GM23338 (cell line): ENCODE measurements at regions not wholly inside any gene's neighbourhood (a gene's known extent, or its start where the extent isn't known, plus 50 kb on each side); places are given as distances from the start of the nearest gene placed in this dataset.

Experiments
- ATAC-seq: fragments of 200-7000 bp; cut with Tn5 transposase; 3 replicates; pipeline ENCODE4 v1.9.1; 2020
- DNase-seq: peaks from one replicate; pipeline ENCODE4 v3.0.0-alpha.2; 2015; ENCODE audit warnings: low spot score
- H2AFZ ChIP-seq: fragments of 200-600 bp; sonication (generic); 2 replicates; pipeline ENCODE4 v1.8.0; 2016; ENCODE audit warnings: antibody characterized with exemption, mild to moderate bottlenecking, moderate library complexity
- H3F3A ChIP-seq: fragments of 200-600 bp; sonication (generic); replicated peaks from 2 replicates; pipeline ENCODE4 v1.8.0; 2017; ENCODE audit warnings: antibody characterized with exemption, mixed run types, low read depth
- H3K27ac ChIP-seq: fragments of 200-600 bp; sonication (generic); 2 replicates; pipeline ENCODE4 v1.6.1; 2016; ENCODE audit warnings: low read depth
- H3K27me3 ChIP-seq: fragments of 200-600 bp; sonication (generic); 2 replicates; pipeline ENCODE4 v1.8.0; 2016; ENCODE audit warnings: mild to moderate bottlenecking, mixed run types, moderate library complexity; ENCODE audit not compliant: insufficient read depth
- H3K36me3 ChIP-seq: fragments of 200-600 bp; sonication (generic); 2 replicates; pipeline ENCODE4 v1.8.0; 2016; ENCODE audit warnings: mild to moderate bottlenecking; ENCODE audit not compliant: insufficient read depth
- H3K4me1 ChIP-seq: fragments of 200-600 bp; sonication (generic); 2 replicates; pipeline ENCODE4 v1.8.0; 2016; ENCODE audit warnings: mild to moderate bottlenecking, moderate library complexity; ENCODE audit not compliant: insufficient read depth
- H3K4me2 ChIP-seq: fragments of 200-600 bp; sonication (generic); 2 replicates; pipeline ENCODE4 v1.7.1; 2017; ENCODE audit warnings: mixed run types
- H3K4me3 ChIP-seq: fragments of 200-600 bp; sonication (generic); 2 replicates; pipeline ENCODE4 v1.6.1; 2016; ENCODE audit warnings: mixed run types
- H3K79me2 ChIP-seq: fragments of 200-600 bp; sonication (generic); replicated peaks from 2 replicates; pipeline ENCODE4 v1.8.0; 2017; ENCODE audit warnings: mild to moderate bottlenecking; ENCODE audit not compliant: insufficient read depth
- H3K9me2 ChIP-seq: fragments of 200-600 bp; sonication (generic); 2 replicates; pipeline ENCODE4 v1.8.0; 2017; ENCODE audit not compliant: insufficient read depth
- H4K20me1 ChIP-seq: fragments of 200-600 bp; sonication (generic); replicated peaks from 2 replicates; pipeline ENCODE4 v1.8.0; 2017; ENCODE audit warnings: mild to moderate bottlenecking; ENCODE audit not compliant: insufficient read depth
- H3K27ac Mint-ChIP-seq: 2 replicates; pipeline ENCODE4 v1.8.0; 2020; ENCODE audit warnings: inconsistent platforms, mild to moderate bottlenecking, moderate library complexity, mixed read lengths
- H3K27me3 Mint-ChIP-seq: 3 replicates; pipeline ENCODE4 v1.8.0; 2022; ENCODE audit warnings: low read depth, mild to moderate bottlenecking, moderate library complexity, mixed read lengths, inconsistent platforms; ENCODE audit not compliant: insufficient read depth, poor library complexity
- H3K36me3 Mint-ChIP-seq: 3 replicates; pipeline ENCODE4 v1.8.0; 2021; ENCODE audit warnings: low read depth, mild to moderate bottlenecking, inconsistent platforms, moderate library complexity, mixed read lengths
- H3K4me1 Mint-ChIP-seq: 3 replicates; pipeline ENCODE4 v1.8.0; 2020; ENCODE audit warnings: mild to moderate bottlenecking, inconsistent platforms, mixed read lengths
- H3K4me3 Mint-ChIP-seq: 3 replicates; pipeline ENCODE4 v1.8.0; 2021; ENCODE audit warnings: moderate library complexity, mild to moderate bottlenecking, inconsistent platforms, mixed read lengths
- H3K9me3 Mint-ChIP-seq: 3 replicates; pipeline ENCODE4 v1.8.0; 2020; ENCODE audit warnings: moderate library complexity, mild to moderate bottlenecking, inconsistent platforms, mixed read lengths
- CREB1 ChIP-seq: fragments of 250-450 bp; sonication (Bioruptor Pico); IDR thresholded peaks from 2 replicates; pipeline ENCODE4 v1.5.0; 2020; ENCODE audit warnings: low read depth, mild to moderate bottlenecking, moderate library complexity
- CTCF ChIP-seq, 2 experiments: fragments of 200-600 bp in 1 of 2; sonication (generic) in 1 of 2; conservative IDR thresholded peaks; 2 replicates each; pipeline versions ENCODE4 v1.5.1 to v1.6.1; 2016 to 2017; ENCODE audit warnings: antibody characterized with exemption in 2 of 2, low read depth in 2 of 2, mild to moderate bottlenecking in 2 of 2, moderate library complexity in 1 of 2
- ETS1 ChIP-seq: IDR thresholded peaks from 2 replicates; pipeline ENCODE4 v1.6.1; 2016; ENCODE audit warnings: antibody characterized with exemption
- EZH2 ChIP-seq: fragments of 200-600 bp; sonication (generic); IDR thresholded peaks from one replicate; pipeline ENCODE4 v1.8.0; 2017; ENCODE audit warnings: antibody characterized with exemption, mild to moderate bottlenecking, low read depth; ENCODE audit not compliant: unreplicated experiment
- EZH2phosphoT487 ChIP-seq: fragments of 200-600 bp; sonication (generic); IDR thresholded peaks from one replicate; pipeline ENCODE4 v1.8.1; 2018; ENCODE audit warnings: antibody characterized with exemption; ENCODE audit not compliant: unreplicated experiment
- JUNB ChIP-seq: IDR thresholded peaks from one replicate; pipeline ENCODE4 v1.6.1; 2016; ENCODE audit warnings: antibody characterized with exemption; ENCODE audit not compliant: unreplicated experiment
- NANOG ChIP-seq: IDR thresholded peaks from 2 replicates; pipeline ENCODE4 v1.6.1; 2016; ENCODE audit warnings: antibody characterized with exemption, borderline replicate concordance
- POLR2AphosphoS5 ChIP-seq: IDR thresholded peaks from 2 replicates; pipeline ENCODE4 v1.6.1; 2016; ENCODE audit warnings: antibody characterized with exemption, low read depth
- STAT1 ChIP-seq: IDR thresholded peaks from one replicate; pipeline ENCODE4 v1.6.1; 2016; ENCODE audit warnings: antibody characterized with exemption; ENCODE audit not compliant: unreplicated experiment
- ZNF114 ChIP-seq: fragments of 250-450 bp; sonication (Bioruptor Pico); IDR thresholded peaks from 2 replicates; pipeline ENCODE4 v1.5.0; 2020; ENCODE audit warnings: mild to moderate bottlenecking, moderate library complexity
- ZNF331 ChIP-seq: fragments of 250-450 bp; sonication (Bioruptor Pico); IDR thresholded peaks from 2 replicates; pipeline ENCODE4 v1.5.0; 2020; ENCODE audit warnings: low read depth, mild to moderate bottlenecking, moderate library complexity
- ZNF462 ChIP-seq: fragments of 250-450 bp; sonication (Bioruptor Pico); IDR thresholded peaks from 2 replicates; pipeline ENCODE4 v1.5.0; 2020; ENCODE audit warnings: mild to moderate bottlenecking, moderate library complexity

GRCh38 chr2:21269382-21269781 lies 145.6 kb downstream of the TDRD15 start:
- Histone ChIP-seq H4K20me1 (no peaks in the 10 kb centered on the region), H3K4me3 (no peak overlapping the region), H3K27me3 (no peaks in the 10 kb centered on the region), H2AFZ (no peak overlapping the region), H3F3A (no peaks in the 10 kb centered on the region), H3K4me1 (no peaks in the 10 kb centered on the region), H3K27ac (no peak overlapping the region), H3K9me2 (no peaks in the 10 kb centered on the region; the same call in 1 of the 2 replicates), H3K79me2 (no peaks in the 10 kb centered on the region), H3K4me2 (no peak overlapping the region), H3K36me3 (no peaks in the 10 kb centered on the region)
- no peak overlapping the region for H3K27ac Mint-ChIP-seq
- ATAC-seq (no peak), DNase-seq (no peak)
- H3K36me3 Mint-ChIP-seq = no peaks in the 10 kb centered on the region
- no peaks in the 10 kb centered on the region for H3K9me3 Mint-ChIP-seq
- H3K27me3 Mint-ChIP-seq = peaks cover 2% of the 10 kb centered on the region
- no peak overlapping the region for H3K4me3 Mint-ChIP-seq
- 0 out of 3 replicates have a peak, but pooled peaks cover 2% of the 10 kb centered on the region for H3K4me1 Mint-ChIP-seq
- TF ChIP-seq JUNB = no peak
- TF ChIP-seq NANOG = no peak

- H4K20me1 ChIP-seq = no peaks in the 10 kb centered on the region
- H2AFZ ChIP-seq = no peak overlapping the region
- H3F3A ChIP-seq = no peaks in the 10 kb centered on the region
- no peaks in the 10 kb centered on the region for H3K4me1 ChIP-seq
- Mint-ChIP-seq H3K27ac (no peak overlapping the region), H3K9me3 (no peaks in the 10 kb centered on the region), H3K4me3 (no peak overlapping the region), H3K36me3 (no peaks in the 10 kb centered on the region), H3K4me1 (0 out of 3 replicates have a peak, but pooled peaks cover 2% of the 10 kb centered on the region), H3K27me3 (peaks cover 4% of the 10 kb centered on the region)
- DNase-seq (no peak), ATAC-seq (no peak)
- no peak overlapping the region for H3K4me2 ChIP-seq
- no peak overlapping the region for H3K27ac ChIP-seq
- H3K4me3 ChIP-seq = no peak overlapping the region
- no peaks in the 10 kb centered on the region for H3K79me2 ChIP-seq
- no peaks in the 10 kb centered on the region; the same call in 1 of the 2 replicates for H3K9me2 ChIP-seq
- no peaks in the 10 kb centered on the region for H3K27me3 ChIP-seq
- H3K36me3 ChIP-seq = no peaks in the 10 kb centered on the region
- no peak for TF ChIP-seq CREB1
- no peak for TF ChIP-seq STAT1
- TF ChIP-seq EZH2phosphoT487 = no peak
- no peak for TF ChIP-seq ETS1
- TF ChIP-seq ZNF114 = no peak
- no peak for TF ChIP-seq POLR2AphosphoS5
- no peak for TF ChIP-seq EZH2
- no peak for TF ChIP-seq NANOG
- no peak for TF ChIP-seq ZNF462
- TF ChIP-seq CTCF (conservative IDR thresholded peaks at IDR 0.05; ENCODE audit: low read depth in 2 of 2) = no peak
- no peak for TF ChIP-seq ZNF331
- no peak for TF ChIP-seq JUNB
Measured at GRCh38 chr2:21270083-21270491, 146.3 kb downstream of the TDRD15 start.
